ENCODE measurements at regions not wholly inside any gene's neighbourhood (a gene's known extent, or its start where the extent isn't known, plus 50 kb on each side); places are given as distances from the start of the nearest gene placed in this dataset.
"Not testable (repeated sequence)": the region's sequence is repeated elsewhere in the genome, so short reads cannot be mapped to it uniquely, and the experiment has no call there.

GRCh38 chr7:65225422-65226006 is 148.1 kb upstream of the ZNF92 start:
- TF ChIP-seq ZFX (IDR thresholded peaks at IDR 0.05; ENCODE audit: borderline replicate concordance) = no peak
- TF ChIP-seq CTCF (IDR thresholded peaks at IDR 0.05) = no peak
- no peak overlapping the region for H3K27ac ChIP-seq

DNA sequence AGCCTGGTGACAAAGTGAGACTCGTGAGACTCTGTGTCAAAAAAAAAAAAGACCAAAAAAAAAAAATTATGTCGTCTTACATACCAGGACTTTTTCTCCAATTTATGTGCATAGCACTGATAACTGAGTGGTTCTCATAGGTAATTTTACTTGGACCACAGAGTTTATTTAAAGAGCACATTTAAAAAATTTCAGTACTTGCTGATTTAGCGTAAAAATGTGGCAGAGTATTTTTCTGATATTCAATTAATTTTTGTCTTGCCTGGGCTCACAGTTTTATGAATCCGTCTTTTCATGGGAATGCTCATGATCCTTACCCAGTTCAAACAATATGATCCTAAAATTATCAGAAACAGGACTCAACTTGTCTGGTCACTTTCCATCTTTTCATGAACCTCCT is 151.0 kb upstream of the ZNF92 start:
- TF ChIP-seq ZFX (IDR thresholded peaks at IDR 0.05; ENCODE audit: borderline replicate concordance) (no peak), CTCF (IDR thresholded peaks at IDR 0.05) (no peak)
- H3K27ac ChIP-seq = no peak overlapping the region

GRCh38 chr7:65221683-65222082 is 152.0 kb upstream of the ZNF92 start:
- TF ChIP-seq ZFX (IDR thresholded peaks at IDR 0.05; ENCODE audit: borderline replicate concordance) (no peak), CTCF (IDR thresholded peaks at IDR 0.05) (no peak)
- no peak overlapping the region for H3K27ac ChIP-seq

DNA sequence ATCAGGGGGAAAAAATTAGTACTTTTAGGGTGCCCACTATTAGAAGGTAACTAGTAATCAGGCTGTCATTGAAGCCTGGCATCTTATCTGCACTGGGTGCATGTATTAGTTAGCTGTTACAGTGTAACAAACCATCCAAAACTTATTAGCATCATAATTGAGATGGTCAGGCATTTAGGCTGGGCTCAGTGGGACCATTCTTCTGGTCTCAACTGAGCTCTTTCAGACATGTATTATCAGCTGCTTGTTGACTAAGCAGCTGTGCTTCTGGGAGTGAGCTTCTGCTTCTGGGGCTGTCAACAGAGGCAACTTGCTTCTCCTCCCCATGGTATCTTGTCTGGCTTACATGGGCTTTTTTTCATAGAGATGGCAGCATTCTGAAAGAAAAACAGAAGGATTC is 154.0 kb upstream of the ZNF92 start:
- no peak overlapping the region for H3K27ac ChIP-seq
- TF ChIP-seq ZFX (IDR thresholded peaks at IDR 0.05; ENCODE audit: borderline replicate concordance) (no peak), CTCF (IDR thresholded peaks at IDR 0.05) (no peak)

- no peak overlapping the region for H3K27ac ChIP-seq
- TF ChIP-seq CTCF (IDR thresholded peaks at IDR 0.05) (peak; percentile 81), ZFX (IDR thresholded peaks at IDR 0.05; ENCODE audit: borderline replicate concordance) (no peak)
Measured at GRCh38 chr7:65216469-65216868, 157.2 kb upstream of the ZNF92 start.

DNA sequence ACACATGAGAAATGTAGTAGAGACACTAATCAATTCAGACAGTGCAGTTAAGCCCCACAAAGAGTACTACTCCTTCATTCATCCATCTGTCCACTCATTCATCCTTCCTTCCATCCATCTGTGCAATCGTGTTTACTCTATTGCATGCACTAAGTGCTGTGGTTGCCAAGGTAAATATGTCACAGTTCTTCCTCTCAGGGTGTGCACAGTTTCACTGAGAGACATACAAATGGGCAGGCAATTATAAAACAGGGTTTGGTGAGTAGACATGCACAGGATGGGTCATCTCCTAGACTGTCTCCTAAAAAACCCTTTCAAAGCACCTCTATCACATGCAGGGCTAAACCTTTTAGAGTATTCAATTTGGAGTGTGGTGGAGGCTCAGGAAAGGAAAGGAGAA is 160.4 kb upstream of the ZNF92 start:
- not testable (repeated sequence) for H3K27ac ChIP-seq

- H3K27ac ChIP-seq = not testable (repeated sequence)
Measured at GRCh38 chr7:65199221-65199620, 174.4 kb upstream of the ZNF92 start.

DNA sequence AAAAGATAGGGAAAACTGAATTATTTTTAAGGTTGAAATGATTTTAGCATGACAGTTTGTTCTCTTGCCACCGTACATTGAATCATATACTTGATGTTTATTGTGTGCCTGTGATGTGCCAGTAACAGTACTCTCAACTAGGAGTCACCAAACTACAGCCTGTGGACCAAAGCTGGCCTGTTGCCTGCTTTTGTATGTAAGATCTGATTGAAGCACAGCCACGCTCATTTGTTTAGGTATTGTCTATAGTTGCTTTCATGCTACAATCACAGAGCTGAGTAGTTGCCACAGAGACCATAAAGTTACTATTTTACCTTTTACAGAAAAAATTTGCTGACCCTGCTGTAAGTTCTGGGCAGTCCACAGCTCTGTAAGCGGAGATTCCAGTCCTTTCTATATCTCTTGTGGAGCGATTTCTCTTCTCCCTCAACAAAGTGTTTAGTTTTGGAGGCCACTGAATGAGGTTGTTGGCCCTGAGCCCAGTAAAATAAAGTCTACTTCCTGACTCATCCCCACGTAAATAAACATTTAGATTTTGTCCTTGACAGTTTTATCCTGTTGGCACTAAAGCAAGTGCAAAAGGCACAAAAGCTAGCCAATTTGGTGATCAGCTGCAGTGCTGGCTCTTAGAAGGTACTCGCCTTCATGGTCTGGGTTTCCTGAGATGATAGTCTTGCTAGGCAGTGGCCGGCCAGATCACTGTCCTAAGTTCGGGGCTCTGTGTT is 180.2 kb upstream of the ZNF92 start:
- H3K27ac ChIP-seq = not testable (repeated sequence)

- not testable (repeated sequence) for H3K27ac ChIP-seq
Measured at GRCh38 chr7:65177041-65177440, 170.6 kb upstream of the ERV3-1 start.

DNA sequence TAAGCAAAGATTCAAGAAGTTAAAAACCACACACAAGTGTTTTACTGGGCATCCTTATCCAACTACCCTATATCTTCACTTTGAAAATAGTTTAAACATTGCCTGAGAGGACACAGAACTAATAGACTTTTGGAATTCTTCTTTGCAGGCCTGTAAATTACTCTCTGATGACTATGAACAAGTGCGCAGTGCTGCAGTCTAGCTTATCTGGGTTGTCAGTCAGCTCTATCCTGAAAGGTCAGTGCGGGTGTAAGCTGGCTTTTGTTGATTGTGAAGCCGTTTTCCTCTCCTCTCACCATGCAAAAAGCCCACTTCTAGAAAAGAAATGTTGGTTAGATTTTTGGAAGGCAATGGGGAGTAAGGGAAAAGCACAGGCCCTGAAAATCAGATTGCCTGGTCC is 143.6 kb upstream of the ERV3-1 start:
- H3K27ac ChIP-seq = not testable (repeated sequence)

DNA sequence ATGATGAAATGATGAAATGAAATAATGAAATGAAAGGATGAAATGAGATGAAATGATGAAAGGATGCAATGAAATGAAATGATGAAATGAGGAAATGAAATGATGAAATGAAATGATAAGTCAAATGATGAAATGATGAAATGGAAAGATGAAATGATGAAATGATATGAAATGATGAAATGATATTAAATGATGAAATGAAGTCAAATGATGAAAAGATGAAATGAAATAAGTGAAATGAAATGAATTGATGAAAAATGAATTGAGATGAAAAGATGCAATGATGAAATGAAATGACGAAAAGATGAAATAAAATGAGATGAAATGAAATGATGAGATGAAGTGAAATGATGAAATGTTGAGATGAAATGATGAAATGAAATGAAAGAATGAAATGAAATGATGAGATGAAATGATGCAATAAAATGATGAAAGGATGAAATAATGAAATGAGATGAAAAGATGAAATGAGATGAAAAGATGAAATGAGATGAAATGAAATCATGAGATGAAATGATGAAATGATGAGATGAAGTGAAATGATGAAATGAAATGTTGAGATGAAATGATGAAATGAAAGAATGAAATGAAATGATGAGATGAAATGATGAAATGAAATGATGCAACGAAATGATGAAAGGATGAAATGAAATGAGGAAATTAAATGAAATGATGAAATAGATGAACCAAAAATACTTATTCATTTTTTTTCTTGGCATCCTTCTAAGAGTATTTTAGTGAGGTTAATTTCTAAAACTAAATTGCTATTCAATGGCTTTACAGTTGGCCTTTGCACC is 139.8 kb upstream of the ERV3-1 start:
- not testable (repeated sequence) for H3K27ac ChIP-seq

DNA sequence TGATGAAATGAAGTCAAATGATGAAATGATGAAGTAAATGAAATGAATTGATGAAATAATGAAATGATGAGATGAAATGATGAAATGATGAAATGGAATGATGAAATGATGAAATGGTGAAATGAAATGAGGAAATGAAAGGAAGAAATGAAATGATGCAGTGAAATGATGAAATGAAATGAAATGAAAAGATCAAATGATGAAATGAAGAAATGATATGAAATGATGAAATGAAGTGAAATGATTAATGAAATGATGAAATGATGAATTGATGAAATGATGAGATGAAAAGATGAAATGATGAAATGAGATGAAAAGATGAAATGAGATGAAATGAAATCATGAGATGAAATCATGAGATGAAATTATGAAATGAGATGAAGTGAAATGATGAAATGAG is 139.2 kb upstream of the ERV3-1 start:
- H3K27ac ChIP-seq = not testable (repeated sequence)

- H3K27ac ChIP-seq = not testable (repeated sequence)
Measured at GRCh38 chr7:65145008-65145407, 138.5 kb upstream of the ERV3-1 start.

GRCh38 chr7:65144557-65144956 is 138.1 kb upstream of the ERV3-1 start:
- H3K27ac ChIP-seq = not testable (repeated sequence)
